ENCODE measurements at regions not wholly inside any gene's neighbourhood (a gene's known extent, or its start where the extent isn't known, plus 50 kb on each side); places are given as distances from the start of the nearest gene placed in this dataset.

DNA sequence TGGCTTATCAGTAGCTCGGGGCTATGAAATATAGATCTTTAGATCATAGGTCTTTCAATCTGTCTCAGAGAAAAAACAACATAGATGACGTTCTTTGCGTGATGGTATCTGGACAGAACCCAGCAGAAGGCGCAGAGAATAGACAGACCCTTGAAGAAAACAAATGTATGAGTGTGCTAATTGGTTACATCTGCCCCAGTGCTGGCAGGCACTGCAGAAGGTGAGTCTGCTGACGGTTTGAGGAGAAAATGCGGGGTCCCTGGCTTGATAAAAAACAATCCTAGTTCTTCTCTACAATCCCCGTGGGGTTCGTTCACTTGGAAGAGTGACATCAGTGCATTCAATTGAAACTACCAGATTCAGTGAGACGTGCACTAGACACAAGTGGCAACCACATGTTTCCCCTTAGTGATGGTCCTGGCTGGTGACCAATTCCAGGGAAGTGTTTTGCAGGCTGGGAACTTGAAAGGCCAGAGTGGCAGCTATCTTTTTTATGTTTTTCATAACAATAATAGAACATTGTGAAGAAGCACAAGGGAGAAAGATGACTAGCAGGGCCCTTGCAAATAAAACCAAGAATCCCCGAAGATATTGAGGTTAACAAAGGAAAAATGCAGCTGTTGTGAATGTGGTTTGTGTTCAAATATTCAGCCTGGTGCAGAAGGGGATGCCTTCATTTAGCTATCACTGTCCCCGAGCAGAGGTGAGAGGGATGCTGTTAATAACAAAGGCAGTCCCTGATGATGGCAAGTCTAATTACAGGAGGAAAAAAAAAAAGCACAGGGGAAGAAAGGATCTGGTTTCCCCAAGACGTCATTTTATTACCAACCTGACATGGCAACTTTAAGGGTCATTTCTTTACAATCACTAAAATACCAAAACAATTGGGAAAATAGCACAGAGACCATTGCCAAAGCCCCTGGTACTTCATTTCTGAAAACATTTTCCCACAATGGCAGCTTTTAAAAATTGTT, 337.6 kb upstream of the FIGN start (continued):
- TF ChIP-seq, protein P1, sequence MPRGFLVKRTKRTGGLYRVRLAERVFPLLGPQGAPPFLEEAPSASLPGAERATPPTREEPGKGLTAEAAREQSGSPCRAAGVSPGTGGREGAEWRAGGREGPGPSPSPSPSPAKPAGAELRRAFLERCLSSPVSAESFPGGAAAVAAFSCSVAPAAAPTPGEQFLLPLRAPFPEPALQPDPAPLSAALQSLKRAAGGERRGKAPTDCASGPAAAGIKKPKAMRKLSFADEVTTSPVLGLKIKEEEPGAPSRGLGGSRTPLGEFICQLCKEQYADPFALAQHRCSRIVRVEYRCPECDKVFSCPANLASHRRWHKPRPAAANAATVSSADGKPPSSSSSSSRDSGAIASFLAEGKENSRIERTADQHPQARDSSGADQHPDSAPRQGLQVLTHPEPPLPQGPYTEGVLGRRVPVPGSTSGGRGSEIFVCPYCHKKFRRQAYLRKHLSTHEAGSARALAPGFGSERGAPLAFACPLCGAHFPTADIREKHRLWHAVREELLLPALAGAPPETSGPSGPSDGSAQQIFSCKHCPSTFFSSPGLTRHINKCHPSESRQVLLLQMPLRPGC (tag by site-specific recombination; IDR thresholded peaks at IDR 0.05) = peak; percentile 15; the same call in 1 of the 2 replicates
- no peak for TF ChIP-seq ZNF701 (tag by site-specific recombination; IDR thresholded peaks at IDR 0.05)
- TF ChIP-seq ZNF623 (tag by site-specific recombination; IDR thresholded peaks at IDR 0.05) = no peak
- no peak for TF ChIP-seq SP3 (tag by site-specific recombination; IDR thresholded peaks at IDR 0.05)
- TF ChIP-seq, protein P2, sequence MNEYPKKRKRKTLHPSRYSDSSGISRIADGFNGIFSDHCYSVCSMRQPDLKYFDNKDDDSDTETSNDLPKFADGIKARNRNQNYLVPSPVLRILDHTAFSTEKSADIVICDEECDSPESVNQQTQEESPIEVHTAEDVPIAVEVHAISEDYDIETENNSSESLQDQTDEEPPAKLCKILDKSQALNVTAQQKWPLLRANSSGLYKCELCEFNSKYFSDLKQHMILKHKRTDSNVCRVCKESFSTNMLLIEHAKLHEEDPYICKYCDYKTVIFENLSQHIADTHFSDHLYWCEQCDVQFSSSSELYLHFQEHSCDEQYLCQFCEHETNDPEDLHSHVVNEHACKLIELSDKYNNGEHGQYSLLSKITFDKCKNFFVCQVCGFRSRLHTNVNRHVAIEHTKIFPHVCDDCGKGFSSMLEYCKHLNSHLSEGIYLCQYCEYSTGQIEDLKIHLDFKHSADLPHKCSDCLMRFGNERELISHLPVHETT (tag by site-specific recombination; IDR thresholded peaks at IDR 0.05) = no peak
- TF ChIP-seq ZNF266 (tag by site-specific recombination; IDR thresholded peaks at IDR 0.05; ENCODE audit: low read depth) = no peak
- peak; percentile 30; the same call in 1 of the 2 replicates for TF ChIP-seq SCRT2 (tag by site-specific recombination; IDR thresholded peaks at IDR 0.05)
- TF ChIP-seq ZNF629 (tag by site-specific recombination; IDR thresholded peaks at IDR 0.05) = 0 out of 2 replicates have a peak, but pooled peaks have one; percentile 39
- TF ChIP-seq ZNF248 (tag by site-specific recombination; IDR thresholded peaks at IDR 0.05) = no peak
- 0 out of 2 replicates have a peak, but pooled peaks have one; percentile 15 for TF ChIP-seq OSR2 (tag by site-specific recombination; IDR thresholded peaks at IDR 0.05)
- TF ChIP-seq ZNF76 (tag by site-specific recombination; IDR thresholded peaks at IDR 0.05; ENCODE audit: borderline replicate concordance, low read depth) = no peak

DNA sequence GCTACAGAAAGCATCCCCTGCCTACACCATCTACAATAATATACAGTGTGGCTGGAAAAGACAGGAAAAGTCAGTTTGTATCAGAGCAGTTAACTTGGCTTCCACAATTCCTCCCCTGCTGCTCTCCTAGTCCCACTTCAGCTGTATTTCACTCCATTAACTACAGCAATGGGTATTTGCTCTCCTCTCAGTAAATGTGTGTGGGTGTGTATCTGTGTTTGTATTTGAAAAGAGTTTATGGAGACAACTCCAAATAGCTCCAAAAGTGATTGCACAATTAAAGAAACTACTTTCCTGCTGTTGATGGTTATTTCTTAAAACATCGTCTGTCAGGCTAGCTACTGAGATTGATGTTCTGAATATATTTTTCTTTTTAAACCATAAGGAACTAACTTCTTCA, 333.7 kb upstream of the FIGN start:
- Histone ChIP-seq H3K4me3 (ENCODE audit: low read depth, low read length) (no peak overlapping the region), H3K4me1 (ENCODE audit: control insufficient read depth, insufficient read depth, low read length) (peaks cover 17% of the 10 kb centered on the region), H3K9me3 (ENCODE audit: control insufficient read depth, insufficient read depth, low read depth, low read length) (no peaks in the 10 kb centered on the region), H3K27ac (ENCODE audit: extremely low read depth, low read depth, low read length) (no peak overlapping the region), H3K36me3 (ENCODE audit: control insufficient read depth in 2 of 2, insufficient read depth in 1 of 2, low read length in 2 of 2) (no peaks in the 10 kb centered on the region)
- POLR2A ChIA-PET = no interaction called here
- CTCF ChIA-PET = interaction anchor here (0.6 to 1.9 kb wide), 4 partner anchors 9 to 879 kb away, joined by 3 to 8 read pairs (median 4); no protein-coding TSS in a partner anchor
- TF ChIP-seq FEZF1 (tag by site-specific recombination; IDR thresholded peaks at IDR 0.05) (peak; percentile 95), ZNF174 (tag by site-specific recombination; IDR thresholded peaks at IDR 0.05) (no peak), ZFHX2 (tag by site-specific recombination; conservative IDR thresholded peaks at IDR 0.05) (peak; percentile 48), GLIS1 (tag by site-specific recombination; IDR thresholded peaks at IDR 0.05) (0 out of 2 replicates have a peak, but pooled peaks have one; percentile 19), ZNF521 (tag by site-specific recombination; IDR thresholded peaks at IDR 0.05) (no peak), GLIS2 (tag by site-specific recombination; IDR thresholded peaks at IDR 0.05) (no peak), KLF10 (tag by site-specific recombination; IDR thresholded peaks at IDR 0.05) (no peak), ZNF266 (tag by site-specific recombination; IDR thresholded peaks at IDR 0.05; ENCODE audit: low read depth) (no peak), ZNF214 (tag by site-specific recombination; IDR thresholded peaks at IDR 0.05; ENCODE audit: borderline replicate concordance) (no peak), WT1 (tag by site-specific recombination; IDR thresholded peaks at IDR 0.05) (peak; percentile 65), ZNF292 (tag by site-specific recombination; IDR thresholded peaks at IDR 0.05; ENCODE audit: borderline replicate concordance, low read depth) (no peak), KLF1 (tag by site-specific recombination; IDR thresholded peaks at IDR 0.05) (no peak), ZBTB1 (tag by site-specific recombination; IDR thresholded peaks at IDR 0.05) (no peak), ZNF202 (tag by site-specific recombination; IDR thresholded peaks at IDR 0.05; ENCODE audit: borderline replicate concordance) (no peak), BCL11A (tag by site-specific recombination; IDR thresholded peaks at IDR 0.05; ENCODE audit: low read depth) (no peak), KLF9 (tag by site-specific recombination; IDR thresholded peaks at IDR 0.05; ENCODE audit: low read depth) (no peak), ZNF155 (tag by site-specific recombination; IDR thresholded peaks at IDR 0.05) (no peak)
- TF ChIP-seq, protein P3, sequence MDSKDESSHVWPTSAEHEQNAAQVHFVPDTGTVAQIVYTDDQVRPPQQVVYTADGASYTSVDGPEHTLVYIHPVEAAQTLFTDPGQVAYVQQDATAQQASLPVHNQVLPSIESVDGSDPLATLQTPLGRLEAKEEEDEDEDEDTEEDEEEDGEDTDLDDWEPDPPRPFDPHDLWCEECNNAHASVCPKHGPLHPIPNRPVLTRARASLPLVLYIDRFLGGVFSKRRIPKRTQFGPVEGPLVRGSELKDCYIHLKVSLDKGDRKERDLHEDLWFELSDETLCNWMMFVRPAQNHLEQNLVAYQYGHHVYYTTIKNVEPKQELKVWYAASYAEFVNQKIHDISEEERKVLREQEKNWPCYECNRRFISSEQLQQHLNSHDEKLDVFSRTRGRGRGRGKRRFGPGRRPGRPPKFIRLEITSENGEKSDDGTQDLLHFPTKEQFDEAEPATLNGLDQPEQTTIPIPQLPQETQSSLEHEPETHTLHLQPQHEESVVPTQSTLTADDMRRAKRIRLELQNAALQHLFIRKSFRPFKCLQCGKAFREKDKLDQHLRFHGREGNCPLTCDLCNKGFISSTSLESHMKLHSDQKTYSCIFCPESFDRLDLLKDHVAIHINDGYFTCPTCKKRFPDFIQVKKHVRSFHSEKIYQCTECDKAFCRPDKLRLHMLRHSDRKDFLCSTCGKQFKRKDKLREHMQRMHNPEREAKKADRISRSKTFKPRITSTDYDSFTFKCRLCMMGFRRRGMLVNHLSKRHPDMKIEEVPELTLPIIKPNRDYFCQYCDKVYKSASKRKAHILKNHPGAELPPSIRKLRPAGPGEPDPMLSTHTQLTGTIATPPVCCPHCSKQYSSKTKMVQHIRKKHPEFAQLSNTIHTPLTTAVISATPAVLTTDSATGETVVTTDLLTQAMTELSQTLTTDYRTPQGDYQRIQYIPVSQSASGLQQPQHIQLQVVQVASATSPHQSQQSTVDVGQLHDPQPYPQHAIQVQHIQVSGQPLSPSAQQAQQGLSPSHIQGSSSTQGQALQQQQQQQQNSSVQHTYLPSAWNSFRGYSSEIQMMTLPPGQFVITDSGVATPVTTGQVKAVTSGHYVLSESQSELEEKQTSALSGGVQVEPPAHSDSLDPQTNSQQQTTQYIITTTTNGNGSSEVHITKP (tag by site-specific recombination; IDR thresholded peaks at IDR 0.05) = no peak
- TF ChIP-seq, protein P4, sequence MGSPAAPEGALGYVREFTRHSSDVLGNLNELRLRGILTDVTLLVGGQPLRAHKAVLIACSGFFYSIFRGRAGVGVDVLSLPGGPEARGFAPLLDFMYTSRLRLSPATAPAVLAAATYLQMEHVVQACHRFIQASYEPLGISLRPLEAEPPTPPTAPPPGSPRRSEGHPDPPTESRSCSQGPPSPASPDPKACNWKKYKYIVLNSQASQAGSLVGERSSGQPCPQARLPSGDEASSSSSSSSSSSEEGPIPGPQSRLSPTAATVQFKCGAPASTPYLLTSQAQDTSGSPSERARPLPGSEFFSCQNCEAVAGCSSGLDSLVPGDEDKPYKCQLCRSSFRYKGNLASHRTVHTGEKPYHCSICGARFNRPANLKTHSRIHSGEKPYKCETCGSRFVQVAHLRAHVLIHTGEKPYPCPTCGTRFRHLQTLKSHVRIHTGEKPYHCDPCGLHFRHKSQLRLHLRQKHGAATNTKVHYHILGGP (tag by site-specific recombination; IDR thresholded peaks at IDR 0.05) = no peak

Measured in HEK293 (cell line).